ENCODE measurements at regions not wholly inside any gene's neighbourhood (a gene's known extent, or its start where the extent isn't known, plus 50 kb on each side); places are given as distances from the start of the nearest gene placed in this dataset.
A peak's percentile ranks its signal among the peaks of the same experiment; 100 is the strongest.

DNA sequence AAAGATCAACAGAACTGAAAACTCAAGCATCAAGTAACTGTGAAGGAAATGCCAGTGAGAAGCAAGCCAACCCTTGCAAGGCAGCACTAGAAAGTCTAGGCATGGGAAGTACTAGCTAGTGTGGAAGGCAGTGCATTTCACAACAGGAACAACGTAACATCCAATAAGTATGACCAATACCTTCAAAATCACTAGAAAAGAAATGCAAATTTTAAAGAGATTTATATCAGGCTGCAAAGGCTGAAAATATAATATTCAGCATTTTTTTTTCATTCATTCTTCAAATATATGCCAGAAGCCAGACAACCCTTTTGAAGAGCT is 121.9 kb downstream of the DLEU7 start:
- Histone ChIP-seq H3K4me1 (ENCODE audit: control insufficient read depth in 2 of 2, insufficient read depth in 2 of 2, low read length in 1 of 2) (peaks cover 0 to 3% of the 10 kb centered on the region in 2 donors), H3K36me3 (ENCODE audit: control insufficient read depth in 2 of 2, insufficient read depth in 2 of 2, low read length in 1 of 2) (no peaks in the 10 kb centered on the region), H3K4me3 (ENCODE audit: low read depth in 1 of 2, low read length in 2 of 2) (no peak overlapping the region), H3K27ac (ENCODE audit: low read depth in 2 of 2, low read length in 1 of 2) (no peak overlapping the region), H3K9me3 (ENCODE audit: control insufficient read depth in 2 of 2, insufficient read depth in 1 of 2, low read depth in 1 of 2, low read length in 1 of 2) (no peaks in the 10 kb centered on the region), H3K27me3 (ENCODE audit: control insufficient read depth in 1 of 2, insufficient read depth in 2 of 2, low read length in 2 of 2) (no peaks in the 10 kb centered on the region)
- 87 to 90% methylated on average over 1 of the region's 1 CpG for WGBS, 2 donors

DNA sequence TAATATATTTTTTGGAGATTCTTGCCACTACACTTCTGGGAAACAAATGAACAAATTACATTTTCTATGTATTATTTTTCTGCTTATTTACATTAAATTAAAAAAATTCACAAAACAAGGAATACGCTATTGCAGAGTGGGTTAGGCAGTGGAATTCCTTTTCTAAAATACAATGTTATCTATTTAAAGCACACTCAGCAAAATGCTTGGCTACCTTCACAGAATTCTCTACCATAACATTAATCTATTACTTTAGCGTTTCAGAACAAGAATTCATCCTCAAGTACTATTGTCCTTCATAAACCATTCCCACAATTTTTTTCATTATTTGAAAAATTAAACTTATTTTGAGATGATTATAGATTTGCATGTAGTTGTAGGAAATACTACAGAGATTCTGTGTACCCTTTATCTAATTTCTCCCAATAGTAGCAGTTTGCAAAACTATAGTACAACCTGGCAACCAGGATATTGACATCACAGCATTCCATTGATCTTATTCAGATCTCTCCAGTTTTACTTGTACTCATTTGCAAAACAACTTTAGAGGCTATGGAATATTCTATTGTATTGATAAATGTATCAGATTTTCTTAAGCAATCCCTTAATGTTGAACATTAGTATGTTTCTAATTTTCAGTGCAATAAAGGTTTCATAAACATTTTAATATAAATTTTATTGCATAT is 120.9 kb downstream of the DLEU7 start:
- no peak overlapping the region for H3K4me3 ChIP-seq (ENCODE audit: low read depth in 1 of 2, low read length in 2 of 2)
- H3K4me1 ChIP-seq (ENCODE audit: control insufficient read depth in 2 of 2, insufficient read depth in 2 of 2, low read length in 1 of 2), result peaks cover 0 to 3% of the 10 kb centered on the region in 2 donors
- no peak overlapping the region for H3K27ac ChIP-seq (ENCODE audit: low read depth in 2 of 2, low read length in 1 of 2)
- no peaks in the 10 kb centered on the region for H3K27me3 ChIP-seq (ENCODE audit: control insufficient read depth in 1 of 2, insufficient read depth in 2 of 2, low read length in 2 of 2)
- no peaks in the 10 kb centered on the region for H3K36me3 ChIP-seq (ENCODE audit: control insufficient read depth in 2 of 2, insufficient read depth in 2 of 2, low read length in 1 of 2)
- H3K9me3 ChIP-seq (ENCODE audit: control insufficient read depth in 2 of 2, insufficient read depth in 1 of 2, low read depth in 1 of 2, low read length in 1 of 2), result no peaks in the 10 kb centered on the region
- 95 to 96% methylated on average over 2 of the region's 2 CpGs for WGBS, 2 donors

DNA sequence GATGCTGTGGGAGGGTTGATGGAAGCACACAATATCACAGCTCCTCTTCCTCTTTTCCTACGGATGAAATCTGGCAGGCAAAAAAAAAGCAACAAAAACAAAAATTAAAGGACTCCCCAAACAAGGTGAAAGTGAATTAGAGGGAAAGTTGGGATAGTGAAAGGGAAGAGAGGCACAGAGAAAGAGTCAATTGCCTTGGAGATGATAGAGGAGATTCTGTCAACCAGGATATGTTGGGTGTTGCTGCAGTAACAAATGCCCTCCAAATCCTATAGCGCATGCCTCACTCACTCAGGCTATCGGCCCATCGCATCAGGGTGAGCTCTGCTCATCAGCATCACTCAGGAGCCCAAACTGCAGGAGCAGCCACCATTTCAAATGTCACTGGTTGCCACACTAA is 119.1 kb downstream of the DLEU7 start:
- WGBS, 2 donors, result 90 to 94% methylated on average over 4 of the region's 4 CpGs
- no peak overlapping the region for H3K4me3 ChIP-seq (ENCODE audit: low read depth in 1 of 2, low read length in 2 of 2)
- no peaks in the 10 kb centered on the region for H3K36me3 ChIP-seq (ENCODE audit: control insufficient read depth in 2 of 2, insufficient read depth in 2 of 2, low read length in 1 of 2)
- H3K27ac ChIP-seq (ENCODE audit: low read depth in 2 of 2, low read length in 1 of 2), result no peak overlapping the region
- H3K4me1 ChIP-seq (ENCODE audit: control insufficient read depth in 2 of 2, insufficient read depth in 2 of 2, low read length in 1 of 2), result peaks cover 0 to 3% of the 10 kb centered on the region in 2 donors
- no peaks in the 10 kb centered on the region for H3K9me3 ChIP-seq (ENCODE audit: control insufficient read depth in 2 of 2, insufficient read depth in 1 of 2, low read depth in 1 of 2, low read length in 1 of 2)
- H3K27me3 ChIP-seq (ENCODE audit: control insufficient read depth in 1 of 2, insufficient read depth in 2 of 2, low read length in 2 of 2), result no peaks in the 10 kb centered on the region

DNA sequence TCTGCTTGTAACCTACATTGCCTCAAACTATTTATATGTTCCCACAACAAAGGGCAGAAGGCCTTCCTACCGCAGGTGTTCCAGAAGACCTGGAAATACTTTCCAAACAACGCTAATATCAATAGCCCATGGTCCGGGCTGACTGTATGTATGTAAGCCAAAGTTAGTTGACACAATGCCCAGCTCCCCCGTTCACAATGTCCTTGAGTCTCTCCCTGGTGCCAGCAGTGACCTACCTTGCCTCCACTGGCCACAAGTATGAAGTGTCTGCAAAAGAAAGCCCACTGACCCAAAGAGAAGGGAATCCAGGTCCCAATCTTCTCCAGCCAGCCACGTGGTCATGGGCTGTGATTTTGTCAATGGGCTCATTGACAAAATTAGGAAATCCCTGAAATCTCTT is 118.6 kb downstream of the DLEU7 start:
- Histone ChIP-seq H3K36me3 (ENCODE audit: control insufficient read depth in 2 of 2, insufficient read depth in 2 of 2, low read length in 1 of 2) (no peaks in the 10 kb centered on the region), H3K4me1 (ENCODE audit: control insufficient read depth in 2 of 2, insufficient read depth in 2 of 2, low read length in 1 of 2) (peaks cover 0 to 3% of the 10 kb centered on the region in 2 donors), H3K27me3 (ENCODE audit: control insufficient read depth in 1 of 2, insufficient read depth in 2 of 2, low read length in 2 of 2) (no peaks in the 10 kb centered on the region), H3K9me3 (ENCODE audit: control insufficient read depth in 2 of 2, insufficient read depth in 1 of 2, low read depth in 1 of 2, low read length in 1 of 2) (no peaks in the 10 kb centered on the region), H3K4me3 (ENCODE audit: low read depth in 1 of 2, low read length in 2 of 2) (no peak overlapping the region), H3K27ac (ENCODE audit: low read depth in 2 of 2, low read length in 1 of 2) (no peak overlapping the region)
- WGBS, 2 donors, result 69 to 79% methylated on average over 5 of the region's 5 CpGs

DNA sequence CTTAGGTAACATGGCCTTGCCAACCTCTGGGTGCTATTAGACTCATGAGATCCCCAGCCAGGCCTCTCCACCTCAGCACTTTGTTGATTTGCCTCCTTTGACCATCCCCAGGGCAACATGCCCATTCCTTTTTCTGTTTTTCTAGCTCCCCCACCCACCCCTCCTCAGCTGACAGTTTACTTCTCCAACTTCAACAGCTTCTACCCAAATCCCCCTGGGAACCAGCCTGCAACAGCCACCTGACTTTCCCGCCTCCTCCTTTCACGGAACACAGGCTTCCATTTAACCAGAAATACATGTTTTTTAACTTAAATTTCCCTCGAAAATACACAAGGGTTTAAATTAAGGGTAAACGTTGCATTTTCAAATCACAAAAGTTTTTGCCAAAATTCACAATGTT is 117.3 kb downstream of the DLEU7 start:
- no peak overlapping the region for H3K27ac ChIP-seq (ENCODE audit: low read depth in 2 of 2, low read length in 1 of 2)
- H3K4me1 ChIP-seq (ENCODE audit: control insufficient read depth in 2 of 2, insufficient read depth in 2 of 2, low read length in 1 of 2), result no peaks in the 10 kb centered on the region
- no peaks in the 10 kb centered on the region for H3K9me3 ChIP-seq (ENCODE audit: control insufficient read depth in 2 of 2, insufficient read depth in 1 of 2, low read depth in 1 of 2, low read length in 1 of 2)
- 82 to 90% methylated on average over 4 of the region's 4 CpGs for WGBS, 2 donors
- no peaks in the 10 kb centered on the region for H3K36me3 ChIP-seq (ENCODE audit: control insufficient read depth in 2 of 2, insufficient read depth in 2 of 2, low read length in 1 of 2)
- H3K27me3 ChIP-seq (ENCODE audit: control insufficient read depth in 1 of 2, insufficient read depth in 2 of 2, low read length in 2 of 2), result no peaks in the 10 kb centered on the region
- H3K4me3 ChIP-seq (ENCODE audit: low read depth in 1 of 2, low read length in 2 of 2), result no peak overlapping the region

DNA sequence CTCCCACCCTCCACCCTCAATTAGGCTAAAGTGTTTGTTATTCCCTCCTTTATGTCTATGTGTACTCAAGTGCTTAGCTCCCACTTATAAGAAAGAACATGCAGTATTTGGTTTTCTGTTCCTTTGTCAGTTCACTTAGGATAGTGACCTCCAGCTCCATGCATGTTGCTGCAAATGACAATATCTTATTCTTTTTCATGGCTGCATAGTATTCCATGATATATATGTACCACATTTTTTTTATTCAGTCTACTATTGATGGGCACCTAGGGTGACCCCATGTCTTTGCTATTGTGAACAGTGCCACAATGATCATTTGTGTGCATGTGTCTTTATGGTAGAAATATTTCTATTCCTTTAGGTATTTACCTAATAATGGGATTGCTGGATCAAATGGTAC is 114.3 kb downstream of the DLEU7 start:
- no peaks in the 10 kb centered on the region for H3K4me1 ChIP-seq (ENCODE audit: control insufficient read depth in 2 of 2, insufficient read depth in 2 of 2, low read length in 1 of 2)
- no peak overlapping the region for H3K27ac ChIP-seq (ENCODE audit: low read depth in 2 of 2, low read length in 1 of 2)
- no peak overlapping the region for H3K4me3 ChIP-seq (ENCODE audit: low read depth in 1 of 2, low read length in 2 of 2)
- H3K36me3 ChIP-seq (ENCODE audit: control insufficient read depth in 2 of 2, insufficient read depth in 2 of 2, low read length in 1 of 2), result no peaks in the 10 kb centered on the region
- H3K9me3 ChIP-seq (ENCODE audit: control insufficient read depth in 2 of 2, insufficient read depth in 1 of 2, low read depth in 1 of 2, low read length in 1 of 2), result no peaks in the 10 kb centered on the region
- no peaks in the 10 kb centered on the region for H3K27me3 ChIP-seq (ENCODE audit: control insufficient read depth in 1 of 2, insufficient read depth in 2 of 2, low read length in 2 of 2)

DNA sequence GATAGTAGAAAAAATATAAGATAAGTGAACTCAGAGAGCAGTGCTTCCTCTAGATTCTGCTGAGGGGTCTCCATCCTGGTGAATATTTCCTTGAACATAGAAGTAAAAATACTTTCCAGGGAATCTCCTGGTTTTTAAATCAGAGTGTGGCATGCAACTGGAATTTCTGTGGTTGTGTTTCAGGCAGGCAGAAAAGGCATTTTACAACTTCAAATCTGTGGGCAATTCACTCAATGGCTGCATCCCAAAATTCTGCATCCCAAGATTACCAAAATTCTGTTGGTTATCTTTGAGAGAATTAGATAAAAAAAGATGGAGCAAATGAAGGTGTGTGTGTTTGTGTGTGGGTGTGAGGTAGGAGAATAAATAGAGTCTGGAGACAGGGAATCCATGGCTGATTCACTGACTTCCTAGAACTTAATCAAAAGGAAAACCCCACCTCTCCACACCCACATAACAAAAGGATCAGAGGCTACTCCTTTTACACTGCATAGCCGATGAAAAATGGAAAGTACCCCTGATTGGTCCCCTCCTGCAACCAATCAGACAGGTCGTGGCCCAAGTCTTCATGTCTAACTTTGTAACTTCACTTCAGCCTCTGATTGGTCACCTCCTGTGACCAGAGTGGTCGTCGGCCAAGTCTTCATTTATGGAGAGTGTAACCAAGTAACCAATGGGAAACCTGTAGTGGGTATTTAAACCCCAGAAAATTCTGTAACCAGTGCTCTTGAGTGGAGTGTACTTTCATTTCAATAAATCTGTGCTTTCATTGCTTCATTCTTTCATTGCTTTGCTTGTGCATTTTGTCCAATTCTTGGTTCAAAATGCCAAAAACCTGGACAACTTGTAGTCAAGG is 112.8 kb downstream of the DLEU7 start:
- WGBS, 2 donors, result 83 to 86% methylated on average over 4 of the region's 4 CpGs
- peak overlapping the region; percentile 48 to 63 for H3K27ac ChIP-seq (ENCODE audit: low read depth in 2 of 2, low read length in 1 of 2)

DNA sequence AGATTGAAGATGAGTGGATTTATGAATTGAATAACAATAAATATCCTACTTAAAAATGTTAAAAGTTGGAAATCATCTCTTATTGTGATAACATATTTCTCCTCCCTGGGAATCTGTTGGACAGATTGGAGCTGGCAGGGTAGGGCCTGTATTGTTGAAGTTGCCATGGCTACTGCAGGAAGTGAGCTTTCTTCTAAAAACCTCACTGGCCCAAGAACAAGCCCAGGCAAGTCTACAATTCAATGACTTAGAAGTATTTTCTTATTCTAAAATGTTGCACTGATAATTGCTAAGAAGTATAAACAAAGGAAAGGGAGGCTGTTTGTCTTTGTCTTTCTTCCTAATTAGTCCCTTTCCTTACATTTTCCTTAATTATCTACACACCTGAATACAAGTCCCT is 112.1 kb downstream of the DLEU7 start:
- Histone ChIP-seq H3K4me1 (ENCODE audit: control insufficient read depth in 2 of 2, insufficient read depth in 2 of 2, low read length in 1 of 2) (no peaks in the 10 kb centered on the region), H3K4me3 (ENCODE audit: low read depth in 1 of 2, low read length in 2 of 2) (no peak overlapping the region)

More for the DNA sequence above, 112.8 kb downstream of the DLEU7 start:
- Histone ChIP-seq H3K4me1 (ENCODE audit: control insufficient read depth in 2 of 2, insufficient read depth in 2 of 2, low read length in 1 of 2) (no peaks in the 10 kb centered on the region), H3K9me3 (ENCODE audit: control insufficient read depth in 2 of 2, insufficient read depth in 1 of 2, low read depth in 1 of 2, low read length in 1 of 2) (no peaks in the 10 kb centered on the region), H3K4me3 (ENCODE audit: low read depth in 1 of 2, low read length in 2 of 2) (no peak overlapping the region), H3K36me3 (ENCODE audit: control insufficient read depth in 2 of 2, insufficient read depth in 2 of 2, low read length in 1 of 2) (no peaks in the 10 kb centered on the region), H3K27me3 (ENCODE audit: control insufficient read depth in 1 of 2, insufficient read depth in 2 of 2, low read length in 2 of 2) (no peaks in the 10 kb centered on the region)

DNA sequence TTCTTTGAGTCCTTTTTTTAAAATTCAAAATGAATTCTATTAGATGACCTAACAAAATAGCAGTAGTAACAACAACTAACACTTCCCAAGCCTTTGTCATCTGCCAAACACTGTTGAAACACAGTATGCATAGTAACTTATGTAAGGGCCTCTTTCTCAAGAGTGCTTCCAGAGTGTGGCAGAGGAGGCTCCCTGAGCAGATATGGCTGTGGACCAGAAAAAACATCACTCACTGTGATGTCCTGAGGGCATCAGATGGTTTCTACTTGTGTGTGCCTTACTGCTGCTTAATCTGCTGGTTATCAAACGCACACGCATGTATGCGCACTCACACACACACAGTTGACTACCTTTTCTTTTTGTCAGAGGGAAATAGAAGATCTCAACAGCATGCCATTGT is 110.8 kb downstream of the DLEU7 start:
- Histone ChIP-seq H3K36me3 (ENCODE audit: control insufficient read depth in 2 of 2, insufficient read depth in 2 of 2, low read length in 1 of 2) (no peaks in the 10 kb centered on the region), H3K27me3 (ENCODE audit: control insufficient read depth in 1 of 2, insufficient read depth in 2 of 2, low read length in 2 of 2) (no peaks in the 10 kb centered on the region), H3K9me3 (ENCODE audit: control insufficient read depth in 2 of 2, insufficient read depth in 1 of 2, low read depth in 1 of 2, low read length in 1 of 2) (no peaks in the 10 kb centered on the region), H3K4me3 (ENCODE audit: low read depth in 1 of 2, low read length in 2 of 2) (no peak overlapping the region), H3K4me1 (ENCODE audit: control insufficient read depth in 2 of 2, insufficient read depth in 2 of 2, low read length in 1 of 2) (no peaks in the 10 kb centered on the region), H3K27ac (ENCODE audit: low read depth in 2 of 2, low read length in 1 of 2) (no peak overlapping the region)
- 54 to 66% methylated on average over 3 of the region's 3 CpGs for WGBS, 2 donors

More for the DNA sequence above, 112.1 kb downstream of the DLEU7 start:
- no peaks in the 10 kb centered on the region for H3K9me3 ChIP-seq (ENCODE audit: control insufficient read depth in 2 of 2, insufficient read depth in 1 of 2, low read depth in 1 of 2, low read length in 1 of 2)
- no peaks in the 10 kb centered on the region for H3K36me3 ChIP-seq (ENCODE audit: control insufficient read depth in 2 of 2, insufficient read depth in 2 of 2, low read length in 1 of 2)
- no peaks in the 10 kb centered on the region for H3K27me3 ChIP-seq (ENCODE audit: control insufficient read depth in 1 of 2, insufficient read depth in 2 of 2, low read length in 2 of 2)
- peak overlapping the region in 1 of 2 donors; percentile 63 for H3K27ac ChIP-seq (ENCODE audit: low read depth in 2 of 2, low read length in 1 of 2)

DNA sequence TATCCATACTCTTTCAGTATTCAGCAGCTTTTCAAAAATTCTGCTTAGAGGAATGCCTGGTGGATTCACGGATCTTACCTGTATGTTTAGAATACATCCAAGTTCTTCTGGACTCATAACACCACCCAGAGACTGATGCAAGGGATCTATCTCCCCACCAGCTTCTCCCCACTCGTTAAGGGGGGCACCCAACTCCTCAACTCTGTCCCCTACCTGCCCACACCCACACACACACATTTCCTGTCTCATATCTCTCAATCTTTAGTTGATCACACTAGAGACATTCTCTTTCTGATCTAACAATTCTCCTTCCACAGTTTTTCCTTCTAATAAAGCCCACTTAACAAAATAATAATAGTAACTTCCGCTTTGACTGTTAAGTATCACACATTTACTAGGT is 110.1 kb downstream of the DLEU7 start:
- Histone ChIP-seq H3K36me3 (ENCODE audit: control insufficient read depth in 2 of 2, insufficient read depth in 2 of 2, low read length in 1 of 2) (no peaks in the 10 kb centered on the region), H3K4me1 (ENCODE audit: control insufficient read depth in 2 of 2, insufficient read depth in 2 of 2, low read length in 1 of 2) (no peaks in the 10 kb centered on the region), H3K9me3 (ENCODE audit: control insufficient read depth in 2 of 2, insufficient read depth in 1 of 2, low read depth in 1 of 2, low read length in 1 of 2) (no peaks in the 10 kb centered on the region), H3K4me3 (ENCODE audit: low read depth in 1 of 2, low read length in 2 of 2) (no peak overlapping the region), H3K27me3 (ENCODE audit: control insufficient read depth in 1 of 2, insufficient read depth in 2 of 2, low read length in 2 of 2) (no peaks in the 10 kb centered on the region), H3K27ac (ENCODE audit: low read depth in 2 of 2, low read length in 1 of 2) (no peak overlapping the region)
- WGBS, 2 donors, result 83 to 93% methylated on average over 3 of the region's 3 CpGs
